ENCODE measurements at regions not wholly inside any gene's neighbourhood (a gene's known extent, or its start where the extent isn't known, plus 50 kb on each side); places are given as distances from the start of the nearest gene placed in this dataset.

DNA sequence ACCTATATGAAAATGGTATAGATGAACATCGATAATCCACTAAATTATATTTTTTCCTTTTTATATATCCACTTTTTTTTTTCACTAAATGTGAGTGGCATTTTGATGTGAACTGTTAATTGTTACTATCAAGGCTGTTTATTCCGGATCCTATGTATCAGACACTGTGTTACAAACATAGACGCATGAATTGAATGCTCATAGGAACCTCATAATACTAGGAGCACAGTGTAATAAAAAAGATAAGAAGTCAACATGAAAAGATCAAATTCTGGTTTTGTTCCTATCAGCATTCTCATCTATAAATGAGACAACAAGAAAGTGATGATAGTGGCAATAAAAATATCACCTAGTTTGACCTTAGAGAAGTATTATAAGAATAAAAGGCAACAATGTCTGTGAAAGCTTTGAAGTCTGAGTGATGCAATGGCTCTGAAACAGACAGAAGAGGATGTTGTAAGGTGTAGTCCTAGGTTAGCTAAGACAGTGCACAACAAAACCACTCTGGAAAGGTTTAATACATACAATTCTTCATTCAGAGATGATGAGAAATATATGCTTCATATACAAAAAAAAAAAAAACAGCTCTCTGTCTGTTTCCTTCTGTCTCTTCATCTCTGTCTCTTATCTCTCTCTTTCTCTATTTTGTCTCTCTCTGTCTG is 148.6 kb upstream of the NLGN4X start:
- TF ChIP-seq, protein P1, sequence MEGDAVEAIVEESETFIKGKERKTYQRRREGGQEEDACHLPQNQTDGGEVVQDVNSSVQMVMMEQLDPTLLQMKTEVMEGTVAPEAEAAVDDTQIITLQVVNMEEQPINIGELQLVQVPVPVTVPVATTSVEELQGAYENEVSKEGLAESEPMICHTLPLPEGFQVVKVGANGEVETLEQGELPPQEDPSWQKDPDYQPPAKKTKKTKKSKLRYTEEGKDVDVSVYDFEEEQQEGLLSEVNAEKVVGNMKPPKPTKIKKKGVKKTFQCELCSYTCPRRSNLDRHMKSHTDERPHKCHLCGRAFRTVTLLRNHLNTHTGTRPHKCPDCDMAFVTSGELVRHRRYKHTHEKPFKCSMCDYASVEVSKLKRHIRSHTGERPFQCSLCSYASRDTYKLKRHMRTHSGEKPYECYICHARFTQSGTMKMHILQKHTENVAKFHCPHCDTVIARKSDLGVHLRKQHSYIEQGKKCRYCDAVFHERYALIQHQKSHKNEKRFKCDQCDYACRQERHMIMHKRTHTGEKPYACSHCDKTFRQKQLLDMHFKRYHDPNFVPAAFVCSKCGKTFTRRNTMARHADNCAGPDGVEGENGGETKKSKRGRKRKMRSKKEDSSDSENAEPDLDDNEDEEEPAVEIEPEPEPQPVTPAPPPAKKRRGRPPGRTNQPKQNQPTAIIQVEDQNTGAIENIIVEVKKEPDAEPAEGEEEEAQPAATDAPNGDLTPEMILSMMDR (IDR thresholded peaks at IDR 0.05) = no peak
- TF ChIP-seq POLR2AphosphoS5 (IDR thresholded peaks at IDR 0.05) (no peak), POLR2A (IDR thresholded peaks at IDR 0.05) (no peak)
